Endothelial cell of umbilical vein (primary cell): ENCODE measurements at regions not wholly inside any gene's neighbourhood (a gene's known extent, or its start where the extent isn't known, plus 50 kb on each side); places are given as distances from the start of the nearest gene placed in this dataset.
"Not testable (repeated sequence)": the region's sequence is repeated elsewhere in the genome, so short reads cannot be mapped to it uniquely, and the experiment has no call there.

Source experiments
- BruUV-seq: library from RNA; stranded (reverse); fragments of 400-500 nt; replicated peaks from 2 replicates; lab custom pipeline; 2021; lab: Mats Ljungman, UMichigan
- CTCF ChIA-PET: fragments of 300-600, 350-600 bp; sonication (Branson Sonifier 250); formaldehyde crosslinking; loops from one replicate; lab custom pipeline; 2021; ENCODE audit warnings: antibody characterized with exemption, inconsistent platforms; lab: Charles Lee
- POLR2A ChIA-PET: fragments of 300-600, 350-600 bp; sonication (Branson Sonifier 250); formaldehyde crosslinking; loops from one replicate; lab custom pipeline; 2021; ENCODE audit warnings: antibody characterized with exemption, inconsistent platforms; lab: Charles Lee
- DNase-seq: peaks from one replicate; pipeline ENCODE4 v3.0.0-alpha.2; 2011; ENCODE audit warnings: low read depth, low spot score
- FAIRE-seq: peaks from 2 replicates; lab custom pipeline; 2011; peaks lifted over from hg19 to GRCh38; lab: Jason Lieb, UNC
- H2AFZ ChIP-seq: 2 replicates; pipeline ENCODE4 v1.6.0; 2012; ENCODE audit warnings: low read depth, low read length, control low read depth, inconsistent platforms
- H3K27ac ChIP-seq: 2 replicates; pipeline ENCODE4 v1.5.1; 2011; ENCODE audit warnings: low read depth, mild to moderate bottlenecking, control low read depth, low read length, moderate library complexity; ENCODE audit not compliant: insufficient read depth
- H3K27me3 ChIP-seq, 2 experiments: 2 replicates each; pipeline versions ENCODE4 v1.6.0 to v1.6.1; 2011; ENCODE audit warnings: low read length in 2 of 2, mixed read lengths in 1 of 2; ENCODE audit not compliant: control insufficient read depth in 2 of 2, insufficient read depth in 2 of 2
- H3K36me3 ChIP-seq, 2 experiments: 2 replicates in 1 of 2; 3 replicates in 1 of 2; pipeline ENCODE4 v1.5.1; 2011; ENCODE audit warnings: low read length in 2 of 2, mild to moderate bottlenecking in 1 of 2, moderate library complexity in 1 of 2; ENCODE audit not compliant: control insufficient read depth in 2 of 2, insufficient read depth in 2 of 2; ENCODE audit errors: extremely low read depth in 1 of 2
- H3K4me1 ChIP-seq: 3 replicates; pipeline ENCODE4 v1.5.1; 2011; ENCODE audit warnings: mild to moderate bottlenecking, low read length; ENCODE audit not compliant: control insufficient read depth, insufficient read depth; ENCODE audit errors: extremely low read depth
- H3K4me2 ChIP-seq: 2 replicates; pipeline ENCODE4 v1.6.1; 2011; ENCODE audit warnings: low read length, control low read depth, mixed read lengths; ENCODE audit not compliant: insufficient read depth
- H3K4me3 ChIP-seq, 3 experiments: fragments of 200-600 bp in 1 of 3; sonication (generic), shearing (Covaris generic) in 1 of 3; replicated peaks in 1 of 3; 2 replicates each; pipeline ENCODE4 v1.5.1; 2011 to 2016; ENCODE audit warnings: control low read depth in 3 of 3, low read length in 3 of 3, mild to moderate bottlenecking in 2 of 3, inconsistent platforms in 1 of 3, low read depth in 1 of 3, moderate library complexity in 1 of 3; ENCODE audit not compliant: insufficient read depth in 1 of 3
- H3K79me2 ChIP-seq: 2 replicates; pipeline ENCODE4 v1.6.0; 2012; ENCODE audit warnings: low read length, inconsistent platforms; ENCODE audit not compliant: control insufficient read depth, insufficient read depth
- H3K9ac ChIP-seq: replicated peaks from 2 replicates; pipeline ENCODE3; 2011; ENCODE audit warnings: low read length, control low read depth; ENCODE audit not compliant: insufficient read depth; ENCODE audit errors: extremely low read depth
- H3K9me1 ChIP-seq: replicated peaks from 3 replicates; pipeline ENCODE4 v1.6.0; 2011; ENCODE audit warnings: mild to moderate bottlenecking, low read length; ENCODE audit not compliant: control insufficient read depth, insufficient read depth; ENCODE audit errors: extremely low read depth
- H3K9me3 ChIP-seq: replicated peaks from 2 replicates; pipeline ENCODE4 v1.5.1; 2012; ENCODE audit warnings: low read length, inconsistent platforms; ENCODE audit not compliant: control insufficient read depth, insufficient read depth
- H4K20me1 ChIP-seq: replicated peaks from 2 replicates; pipeline ENCODE3; 2011; ENCODE audit warnings: mild to moderate bottlenecking, low read length; ENCODE audit not compliant: control insufficient read depth, insufficient read depth; ENCODE audit errors: extremely low read depth
- JUN ChIP-seq: IDR thresholded peaks from 2 replicates; pipeline ENCODE4 v1.6.1; 2011; ENCODE audit warnings: borderline replicate concordance, low read depth; ENCODE audit not compliant: insufficient read length, insufficient read depth
- dilution Hi-C: fragments of 300-500 bp; cut with MboI; formaldehyde crosslinking; loops from one replicate; pipeline ENCODE4 v1.15.0; 2019; ENCODE audit warnings: low sequenced_read_pairs; ENCODE audit not compliant: extremely low pct_ligation_motif_present
- intact Hi-C: fragments of 100-400 bp; cut with micrococcal nuclease; formaldehyde crosslinking; loops from one replicate; pipeline ENCODE4 v1.10.0; 2022

- ChIA-PET CTCF (interaction anchor here (0.6 to 1.6 kb wide), 4 partner anchors 14 to 694 kb away, joined by 3 to 8 read pairs (median 3); no protein-coding TSS in a partner anchor), POLR2A (no interaction called here)
- Histone ChIP-seq H2AFZ (no peak overlapping the region), H3K4me2 (no peak overlapping the region), H3K36me3 (no peaks in the 10 kb centered on the region), H3K27me3 (no peaks in the 10 kb centered on the region), H3K9ac (no peak overlapping the region), H3K9me1 (no peaks in the 10 kb centered on the region), H3K27ac (no peak overlapping the region), H3K9me3 (no peaks in the 10 kb centered on the region), H3K4me1 (no peaks in the 10 kb centered on the region), H3K79me2 (no peaks in the 10 kb centered on the region), H4K20me1 (no peaks in the 10 kb centered on the region), H3K4me3 (no peak overlapping the region)
- intact Hi-C loops = no loop called here
- BruUV-seq = no TSS peak
- dilution Hi-C loops = no loop called here
- DNase-seq = no peak
- no peak for TF ChIP-seq JUN
- no peak for FAIRE-seq
These were observed 64.0 kb upstream of the SNX19 start for GRCh38 chr11:130980071-130980862.

GRCh38 chr11:130984241-130984640 is 68.0 kb upstream of the SNX19 start:
- H2AFZ ChIP-seq, H3K27ac ChIP-seq, BruUV-seq, H3K27me3 ChIP-seq, DNase-seq, H3K9me1 ChIP-seq, H3K36me3 ChIP-seq, H3K4me1 ChIP-seq, H4K20me1 ChIP-seq, H3K4me3 ChIP-seq, POLR2A ChIA-PET, dilution Hi-C loops, H3K9ac ChIP-seq, H3K9me3 ChIP-seq, FAIRE-seq, H3K4me2 ChIP-seq, CTCF ChIA-PET, H3K79me2 ChIP-seq, intact Hi-C loops: not testable (repeated sequence)
